Large intestine (tissue), 3 donors: ENCODE measurements at regions not wholly inside any gene's neighbourhood (a gene's known extent, or its start where the extent isn't known, plus 50 kb on each side); places are given as distances from the start of the nearest gene placed in this dataset.

Experiments used
- DNase-seq, 2 donors: peaks; one replicate each; pipeline versions ENCODE4 v3.0.0 to v3.0.0-alpha.2; 2013
- H3K27ac ChIP-seq: one replicate; pipeline ENCODE4 v1.5.1; 2013; ENCODE audit warnings: low read length
- H3K27me3 ChIP-seq: 2 replicates; pipeline ENCODE4 v1.6.1; 2013; ENCODE audit warnings: low read length; ENCODE audit not compliant: control insufficient read depth, insufficient read depth
- H3K36me3 ChIP-seq: 2 replicates; pipeline ENCODE4 v1.6.1; 2013; ENCODE audit warnings: low read length; ENCODE audit not compliant: control insufficient read depth, insufficient read depth
- H3K4me1 ChIP-seq: one replicate; pipeline ENCODE4 v1.6.1; 2013; ENCODE audit warnings: low read length; ENCODE audit not compliant: control insufficient read depth, insufficient read depth
- H3K4me3 ChIP-seq: one replicate; pipeline ENCODE4 v1.5.1; 2013; ENCODE audit warnings: low read length
- H3K9me3 ChIP-seq: one replicate; pipeline ENCODE4 v1.6.1; 2013; ENCODE audit warnings: mild to moderate bottlenecking, low read depth, low read length, moderate library complexity; ENCODE audit not compliant: control insufficient read depth
- whole genome bisulfite sequencing: methylation state at CpG from one replicate; pipeline ENCODE4 v1.1.5; 2013; ENCODE audit warnings: low lambda C conversion rate; ENCODE audit not compliant: insufficient coverage; 5-methylcytosine and 5-hydroxymethylcytosine counted together

- Histone ChIP-seq H3K36me3 (no peaks in the 10 kb centered on the region), H3K9me3 (peaks cover 3% of the 10 kb centered on the region), H3K27ac (no peak overlapping the region), H3K4me3 (no peak overlapping the region), H3K27me3 (no peaks in the 10 kb centered on the region), H3K4me1 (no peaks in the 10 kb centered on the region)
- WGBS, result 92% methylated on average over 2 of the region's 23 CpGs
- no peak for DNase-seq
Measured at GRCh38 chr2:5325523-5325922, 366.7 kb upstream of the SOX11 start.

DNA sequence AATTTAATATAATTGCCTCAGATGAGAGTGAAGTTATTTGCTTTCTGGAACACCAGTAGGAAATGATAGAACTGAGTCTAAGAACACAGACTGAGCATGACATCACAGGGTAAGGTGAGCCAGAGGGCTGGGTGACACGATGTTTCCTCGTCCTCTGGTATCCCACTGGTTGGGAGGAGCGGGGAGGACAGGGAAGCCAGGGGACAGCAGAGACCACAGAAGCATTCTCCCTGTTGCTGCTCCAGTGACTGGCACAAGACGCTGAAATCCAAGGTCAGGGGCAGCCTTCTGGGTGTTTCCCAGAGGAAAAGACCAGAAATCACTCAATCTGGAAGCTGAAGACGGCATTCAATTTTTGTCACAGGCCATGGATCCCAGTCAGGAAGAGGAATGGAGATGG lies 363.4 kb upstream of the SOX11 start:
- Histone ChIP-seq H3K4me1 (no peaks in the 10 kb centered on the region), H3K27me3 (no peaks in the 10 kb centered on the region), H3K27ac (no peak overlapping the region), H3K9me3 (peaks cover 3% of the 10 kb centered on the region), H3K36me3 (no peaks in the 10 kb centered on the region), H3K4me3 (no peak overlapping the region)
- 92% methylated on average over 2 of the region's 5 CpGs for WGBS
- DNase-seq, result no peak

DNA sequence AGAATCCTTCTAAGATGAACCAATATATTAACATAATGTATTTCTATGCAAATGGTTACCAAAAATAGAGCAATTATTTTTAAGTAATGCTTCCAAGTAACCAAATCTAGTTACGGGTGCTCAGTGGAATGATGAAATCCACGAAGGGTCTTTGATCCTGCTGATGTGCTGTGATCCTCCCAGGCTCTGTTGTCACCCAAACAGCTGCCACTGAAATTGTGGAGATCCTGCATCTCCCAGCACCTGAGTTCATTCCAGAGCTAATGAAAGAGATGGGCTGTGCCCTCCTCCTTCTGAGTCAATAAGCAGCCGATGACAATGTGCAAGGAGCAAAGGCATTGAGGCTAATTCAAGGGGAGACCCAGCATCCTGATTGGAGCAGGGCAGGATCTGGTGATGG lies 362.4 kb upstream of the SOX11 start:
- Histone ChIP-seq H3K36me3 (no peaks in the 10 kb centered on the region), H3K27ac (no peak overlapping the region), H3K4me3 (no peak overlapping the region), H3K9me3 (peaks cover 3% of the 10 kb centered on the region), H3K4me1 (no peaks in the 10 kb centered on the region), H3K27me3 (no peaks in the 10 kb centered on the region)
- no CpG with 5 or more reads among the region's 3 CpGs for WGBS
- no peak for DNase-seq

- Histone ChIP-seq H3K27ac (no peak overlapping the region), H3K9me3 (no peaks in the 10 kb centered on the region), H3K36me3 (no peaks in the 10 kb centered on the region), H3K4me1 (no peaks in the 10 kb centered on the region), H3K27me3 (no peaks in the 10 kb centered on the region), H3K4me3 (no peak overlapping the region)
- no CpG with 5 or more reads among the region's 1 CpG for WGBS
- DNase-seq, result no peak
Measured at GRCh38 chr2:5330961-5331360, 361.2 kb upstream of the SOX11 start.

DNA sequence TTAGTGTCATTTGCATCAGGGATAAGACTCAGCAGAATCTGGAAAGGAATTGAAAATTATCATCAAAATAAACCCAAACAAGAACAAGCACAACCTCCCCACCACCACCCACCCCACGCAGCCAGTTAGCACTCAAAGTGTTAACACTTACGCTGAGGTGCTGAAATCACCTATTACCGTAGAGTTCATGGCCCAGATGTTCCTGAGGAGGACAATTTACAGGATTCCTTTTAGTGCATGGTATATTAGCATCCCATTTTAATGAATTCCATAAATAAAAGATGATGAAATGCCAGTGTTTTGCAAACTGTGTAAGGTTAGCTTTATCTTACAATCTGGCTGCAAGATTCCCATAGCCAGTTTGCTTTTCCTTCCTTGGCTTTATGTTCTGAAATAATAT lies 359.3 kb upstream of the SOX11 start:
- DNase-seq, result no peak
- Histone ChIP-seq H3K27me3 (no peaks in the 10 kb centered on the region), H3K4me3 (no peak overlapping the region), H3K36me3 (no peaks in the 10 kb centered on the region), H3K27ac (no peak overlapping the region), H3K4me1 (no peaks in the 10 kb centered on the region), H3K9me3 (no peaks in the 10 kb centered on the region)
- no CpG with 5 or more reads among the region's 3 CpGs for WGBS

DNA sequence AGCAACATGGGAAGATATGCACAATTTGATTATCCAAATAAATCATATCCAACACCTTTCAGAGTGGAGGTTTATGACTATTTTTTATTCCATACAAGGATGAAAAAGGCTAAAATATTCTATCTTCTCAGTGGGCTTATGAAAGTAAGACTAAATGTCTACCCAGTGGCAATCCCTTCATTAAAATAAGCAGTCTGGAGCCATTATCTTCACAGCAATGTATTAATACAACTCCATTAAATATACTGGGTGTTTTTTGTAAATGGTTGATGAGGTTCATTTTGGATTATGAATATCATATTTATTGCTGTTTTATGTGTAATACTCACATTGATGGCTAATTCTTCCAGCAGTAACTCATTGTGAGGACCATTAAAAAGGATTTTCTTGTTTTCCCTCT lies 352.7 kb upstream of the SOX11 start:
- Histone ChIP-seq H3K36me3 (no peaks in the 10 kb centered on the region), H3K27ac (no peak overlapping the region), H3K4me3 (no peak overlapping the region), H3K27me3 (no peaks in the 10 kb centered on the region), H3K4me1 (no peaks in the 10 kb centered on the region), H3K9me3 (no peaks in the 10 kb centered on the region)
- no peak for DNase-seq

DNA sequence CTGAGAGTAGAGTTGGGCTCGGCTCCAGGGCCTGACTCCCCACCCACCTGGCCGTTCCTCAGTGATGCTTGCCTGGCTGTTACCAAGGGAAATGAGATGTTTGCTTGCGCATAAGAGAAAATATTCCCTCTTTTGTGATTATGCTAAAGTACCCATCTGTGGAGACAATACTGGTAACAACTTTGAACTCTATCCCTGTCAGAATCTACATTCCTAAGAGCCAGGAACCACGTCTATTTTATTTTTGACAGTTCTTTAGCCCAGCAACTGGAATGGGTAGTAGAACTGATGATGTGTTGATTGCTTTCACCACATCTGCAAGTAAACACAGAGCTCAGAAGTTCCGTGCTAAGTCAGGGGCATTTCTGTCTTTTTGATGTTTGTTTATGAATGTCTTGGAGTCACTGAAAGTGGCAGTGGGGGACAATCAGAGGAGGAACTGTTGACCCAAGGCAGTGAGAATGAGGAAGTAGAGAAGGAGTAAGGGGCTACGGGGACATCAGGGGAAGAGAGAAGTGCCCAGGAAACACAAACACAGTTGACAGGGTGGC lies 348.3 kb upstream of the SOX11 start:
- no CpG with 5 or more reads among the region's 6 CpGs for WGBS
- no peaks in the 10 kb centered on the region for H3K4me1 ChIP-seq

GRCh38 chr2:5352286-5352685 lies 339.9 kb upstream of the SOX11 start:
- no peaks in the 10 kb centered on the region for H3K9me3 ChIP-seq
- no peak overlapping the region for H3K4me3 ChIP-seq
- DNase-seq, result no peak
- H3K36me3 ChIP-seq, result no peaks in the 10 kb centered on the region
- no peaks in the 10 kb centered on the region for H3K4me1 ChIP-seq
- WGBS, result no CpG with 5 or more reads among the region's 2 CpGs
- H3K27ac ChIP-seq, result no peak overlapping the region
- H3K27me3 ChIP-seq, result no peaks in the 10 kb centered on the region

More for the DNA sequence above, 348.3 kb upstream of the SOX11 start:
- Histone ChIP-seq H3K27ac (no peak overlapping the region), H3K4me3 (no peak overlapping the region), H3K36me3 (no peaks in the 10 kb centered on the region), H3K27me3 (no peaks in the 10 kb centered on the region), H3K9me3 (no peaks in the 10 kb centered on the region)
- DNase-seq, result no peak

DNA sequence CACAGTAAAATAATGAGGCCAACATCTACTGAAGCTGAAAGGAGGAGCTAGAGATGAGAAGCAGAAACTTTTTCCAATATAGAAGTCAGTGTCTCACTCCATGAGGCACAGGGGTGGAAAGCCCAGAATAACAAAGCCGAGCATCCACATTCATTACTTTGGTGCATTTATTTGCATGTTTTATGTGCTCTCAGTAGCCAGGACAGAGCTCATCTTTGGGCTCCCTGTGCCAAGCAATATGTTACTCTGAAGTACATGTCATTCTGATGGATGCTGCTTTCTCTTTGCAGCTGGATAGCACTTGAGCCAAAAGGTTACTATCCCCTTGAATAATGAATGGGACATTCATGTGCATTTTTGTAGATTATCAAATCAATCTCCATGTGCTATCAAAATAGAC lies 338.6 kb upstream of the SOX11 start:
- no CpG with 5 or more reads among the region's 1 CpG for WGBS
- no peaks in the 10 kb centered on the region for H3K36me3 ChIP-seq
- H3K4me3 ChIP-seq, result no peak overlapping the region
- H3K27ac ChIP-seq, result no peak overlapping the region
- no peaks in the 10 kb centered on the region for H3K27me3 ChIP-seq
- no peak for DNase-seq
- H3K9me3 ChIP-seq, result no peaks in the 10 kb centered on the region
- no peaks in the 10 kb centered on the region for H3K4me1 ChIP-seq

- no peak overlapping the region for H3K4me3 ChIP-seq
- DNase-seq, result no peak
- WGBS, result 100% methylated on average over 1 of the region's 6 CpGs
- H3K27ac ChIP-seq, result no peak overlapping the region
- no peaks in the 10 kb centered on the region for H3K9me3 ChIP-seq
- H3K36me3 ChIP-seq, result no peaks in the 10 kb centered on the region
- H3K4me1 ChIP-seq, result no peaks in the 10 kb centered on the region
- no peaks in the 10 kb centered on the region for H3K27me3 ChIP-seq
Measured at GRCh38 chr2:5359397-5359796, 332.8 kb upstream of the SOX11 start.

DNA sequence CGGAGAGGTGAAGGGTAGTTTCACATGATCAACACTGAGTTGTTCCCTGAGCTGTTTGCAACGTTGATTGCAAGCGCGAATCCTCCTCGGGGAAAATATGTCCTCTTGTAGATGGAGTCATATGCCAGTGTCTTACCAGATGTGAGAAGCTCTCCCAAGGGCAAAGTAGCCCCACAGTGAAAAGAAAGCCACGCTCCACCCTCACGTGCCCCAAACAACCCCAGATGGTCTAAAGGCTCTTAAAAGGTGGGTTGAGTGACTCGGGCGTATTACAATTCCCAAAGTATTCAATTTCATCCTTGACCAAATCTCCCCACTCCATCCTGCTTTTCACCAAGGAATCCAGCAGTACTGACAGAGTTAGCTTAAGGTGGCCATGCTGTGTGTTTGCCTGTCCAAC lies 332.1 kb upstream of the SOX11 start:
- H3K9me3 ChIP-seq, result no peaks in the 10 kb centered on the region
- WGBS, result no CpG with 5 or more reads among the region's 9 CpGs
- no peak overlapping the region for H3K4me3 ChIP-seq
- no peak overlapping the region for H3K27ac ChIP-seq
- H3K36me3 ChIP-seq, result no peaks in the 10 kb centered on the region
- no peaks in the 10 kb centered on the region for H3K4me1 ChIP-seq
- H3K27me3 ChIP-seq, result no peaks in the 10 kb centered on the region
- DNase-seq, result no peak
